H1 (cell line): ENCODE measurements at regions not wholly inside any gene's neighbourhood (a gene's known extent, or its start where the extent isn't known, plus 50 kb on each side); places are given as distances from the start of the nearest gene placed in this dataset.

Experiments
- CTCF ChIA-PET: fragments of 300-600 bp; sonication (Branson Sonifier 250); formaldehyde crosslinking; loops from one replicate; lab custom pipeline; 2021; ENCODE audit not compliant: partially characterized antibody; lab: Charles Lee
- POLR2A ChIA-PET: fragments of 300-600 bp; sonication (Branson Sonifier 250); formaldehyde crosslinking; loops from one replicate; lab custom pipeline; 2021; ENCODE audit warnings: inconsistent platforms; ENCODE audit not compliant: partially characterized antibody; lab: Charles Lee
- DNase-seq, 2 experiments: peaks; one replicate each; pipeline versions ENCODE4 v3.0.0 to v3.0.0-alpha.2; 2010 to 2022; ENCODE audit warnings: low spot score in 2 of 2, low read depth in 1 of 2, mixed read lengths in 1 of 2
- FAIRE-seq: peaks from 2 replicates; lab custom pipeline; 2011; peaks lifted over from hg19 to GRCh38; lab: Jason Lieb, UNC
- H2AFZ ChIP-seq: 2 replicates; pipeline ENCODE4 v1.8.1; 2012; ENCODE audit warnings: low read length, inconsistent platforms
- H2AK5ac ChIP-seq: 2 replicates; pipeline ENCODE4 v1.6.1; 2013; ENCODE audit warnings: low read depth, low read length
- H2BK120ac ChIP-seq: replicated peaks from 2 replicates; pipeline ENCODE3; 2013; ENCODE audit warnings: low read depth, low read length, inconsistent platforms
- H2BK12ac ChIP-seq: 2 replicates; pipeline ENCODE4 v1.6.1; 2013; ENCODE audit warnings: low read depth, low read length
- H2BK15ac ChIP-seq: 2 replicates; pipeline ENCODE4 v1.6.1; 2013; ENCODE audit warnings: low read length
- H2BK20ac ChIP-seq: 2 replicates; pipeline ENCODE4 v1.6.1; 2013; ENCODE audit warnings: low read length
- H2BK5ac ChIP-seq: 2 replicates; pipeline ENCODE4 v1.6.1; 2013; ENCODE audit warnings: low read depth, low read length
- H3K14ac ChIP-seq: 2 replicates; pipeline ENCODE4 v1.6.1; 2013; ENCODE audit warnings: inconsistent platforms; ENCODE audit not compliant: insufficient read length
- H3K18ac ChIP-seq: 2 replicates; pipeline ENCODE4 v1.6.1; 2013; ENCODE audit warnings: low read length; ENCODE audit errors: extremely low read depth
- H3K23ac ChIP-seq: 2 replicates; pipeline ENCODE4 v1.6.1; 2013; ENCODE audit warnings: inconsistent platforms; ENCODE audit not compliant: insufficient read length
- H3K23me2 ChIP-seq: 2 replicates; pipeline ENCODE4 v1.6.1; 2013; ENCODE audit warnings: low read depth, low read length
- H3K27ac ChIP-seq: 2 replicates; pipeline ENCODE4 v1.6.1; 2011; ENCODE audit warnings: low read depth, low read length, inconsistent platforms
- H3K27me3 ChIP-seq, 4 experiments: replicated peaks in 1 of 4; 1 replicate in 1 of 4; 2 replicates in 3 of 4; pipeline versions ENCODE4 v1.6.1 to v1.8.1; 2011 to 2013; ENCODE audit warnings: low read length in 3 of 4, mild to moderate bottlenecking in 3 of 4, inconsistent platforms in 2 of 4, mixed read lengths in 2 of 4, moderate library complexity in 1 of 4; ENCODE audit not compliant: control insufficient read depth in 3 of 4, insufficient read depth in 3 of 4; ENCODE audit errors: extremely low read depth in 1 of 4
- H3K36me3 ChIP-seq, 4 experiments: 2 replicates each; pipeline versions ENCODE4 v1.6.1 to v1.8.1; 2011 to 2013; ENCODE audit warnings: mild to moderate bottlenecking in 4 of 4, low read length in 3 of 4, moderate library complexity in 2 of 4, control low read depth in 1 of 4, inconsistent platforms in 1 of 4; ENCODE audit not compliant: insufficient read depth in 4 of 4, control insufficient read depth in 2 of 4
- H3K4ac ChIP-seq: replicated peaks from 2 replicates; pipeline ENCODE3; 2013; ENCODE audit warnings: low read length, low read depth, mixed read lengths, inconsistent platforms; ENCODE audit not compliant: insufficient read length
- H3K4me1 ChIP-seq, 4 experiments: replicated peaks in 1 of 4; 1 replicate in 1 of 4; 2 replicates in 3 of 4; pipeline versions ENCODE4 v1.6.1 to v1.8.1; 2011 to 2013; ENCODE audit warnings: low read length in 3 of 4, inconsistent platforms in 2 of 4, mixed read lengths in 1 of 4; ENCODE audit not compliant: insufficient read depth in 4 of 4, control insufficient read depth in 3 of 4
- H3K4me2 ChIP-seq, 2 experiments: 2 replicates each; pipeline versions ENCODE4 v1.6.1 to v1.8.1; 2011 to 2013; ENCODE audit warnings: low read depth in 2 of 2, low read length in 2 of 2, control low read depth in 1 of 2, inconsistent platforms in 1 of 2, mild to moderate bottlenecking in 1 of 2; ENCODE audit not compliant: insufficient read depth in 1 of 2
- H3K4me3 ChIP-seq, 4 experiments: fragments of 200-600, 300-600 bp in 1 of 4; sonication (generic), shearing (Covaris generic), sonication (Bioruptor Twin) in 1 of 4; 2 replicates each; pipeline versions ENCODE4 v1.5.1 to v1.8.1; 2011 to 2016; ENCODE audit warnings: low read length in 4 of 4, low read depth in 3 of 4, control low read depth in 2 of 4, inconsistent platforms in 2 of 4, mild to moderate bottlenecking in 2 of 4, mixed read lengths in 1 of 4, moderate library complexity in 1 of 4; ENCODE audit not compliant: insufficient read depth in 2 of 4; ENCODE audit errors: extremely low read depth in 1 of 4
- H3K56ac ChIP-seq: replicated peaks from 2 replicates; pipeline ENCODE3; 2013; ENCODE audit warnings: low read depth, mild to moderate bottlenecking, mixed read lengths, low read length, inconsistent platforms; ENCODE audit not compliant: insufficient read length
- H3K79me1 ChIP-seq: 2 replicates; pipeline ENCODE4 v1.6.1; 2013; ENCODE audit warnings: low read depth, low read length, control low read depth
- H3K79me2 ChIP-seq, 2 experiments: 2 replicates each; pipeline versions ENCODE4 v1.6.1 to v1.8.1; 2012 to 2013; ENCODE audit warnings: low read length in 2 of 2, mild to moderate bottlenecking in 2 of 2, inconsistent platforms in 1 of 2; ENCODE audit not compliant: insufficient read depth in 2 of 2, control insufficient read depth in 1 of 2
- H3K9ac ChIP-seq, 4 experiments: replicated peaks in 1 of 4; 1 replicate in 1 of 4; 2 replicates in 3 of 4; pipeline versions ENCODE4 v1.6.1 to v1.8.1; 2011 to 2013; ENCODE audit warnings: low read depth in 3 of 4, low read length in 3 of 4, control low read depth in 2 of 4, mild to moderate bottlenecking in 2 of 4, moderate library complexity in 2 of 4, inconsistent platforms in 1 of 4; ENCODE audit errors: extremely low read depth in 1 of 4
- H3K9me3 ChIP-seq, 2 experiments: 2 replicates each; pipeline versions ENCODE4 v1.6.1 to v1.8.1; 2012 to 2013; ENCODE audit warnings: mild to moderate bottlenecking in 2 of 2, moderate library complexity in 2 of 2, control low read depth in 1 of 2, inconsistent platforms in 1 of 2, low read depth in 1 of 2, low read length in 1 of 2, mixed read lengths in 1 of 2; ENCODE audit not compliant: insufficient read depth in 2 of 2
- H4K20me1 ChIP-seq, 2 experiments: replicated peaks in 1 of 2; 2 replicates each; pipeline versions ENCODE3 to v1.8.1; 2011 to 2013; ENCODE audit warnings: inconsistent platforms in 2 of 2, low read length in 2 of 2, mild to moderate bottlenecking in 1 of 2; ENCODE audit not compliant: insufficient read depth in 2 of 2, control insufficient read depth in 1 of 2
- H4K5ac ChIP-seq: 2 replicates; pipeline ENCODE4 v1.6.1; 2013; ENCODE audit warnings: low read length, low read depth, mixed read lengths, inconsistent platforms; ENCODE audit not compliant: insufficient read length
- H4K8ac ChIP-seq: 2 replicates; pipeline ENCODE4 v1.8.0; 2013; ENCODE audit warnings: mild to moderate bottlenecking, moderate library complexity, low read length, inconsistent platforms; ENCODE audit not compliant: insufficient read depth; ENCODE audit errors: extremely low read depth
- H4K91ac ChIP-seq: replicated peaks from 2 replicates; pipeline ENCODE3; 2013; ENCODE audit warnings: low read length, mixed read lengths, inconsistent platforms; ENCODE audit not compliant: insufficient read length
- ATF3 ChIP-seq: IDR thresholded peaks from 2 replicates; pipeline ENCODE4 v1.6.1; 2011; ENCODE audit warnings: low read depth, mild to moderate bottlenecking, low read length; ENCODE audit not compliant: insufficient read depth
- CBX8 ChIP-seq: fragments of 300-800, 300-1000 bp; sonication (generic); IDR thresholded peaks from 2 replicates; pipeline ENCODE4 v1.7.1; 2016; ENCODE audit warnings: low read depth, low read length, borderline replicate concordance
- CTCF ChIP-seq, 3 experiments: IDR thresholded peaks; 1 replicate in 2 of 3; 2 replicates in 1 of 3; pipeline versions ENCODE4 v1.5.1 to v1.6.1; 2011; ENCODE audit warnings: low read length in 3 of 3, mild to moderate bottlenecking in 3 of 3, inconsistent platforms in 2 of 3, low read depth in 1 of 3, moderate library complexity in 1 of 3; ENCODE audit not compliant: insufficient read depth in 1 of 3; ENCODE audit errors: control extremely low read depth in 1 of 3
- GTF2F1 ChIP-seq: IDR thresholded peaks from 2 replicates; pipeline ENCODE4 v1.6.1; 2012; ENCODE audit warnings: low read depth, low read length, improper control_type of control experiment, borderline replicate concordance
- NRF1 ChIP-seq: IDR thresholded peaks from 2 replicates; pipeline ENCODE4 v1.6.1; 2011; ENCODE audit warnings: mild to moderate bottlenecking, low read depth, low read length, improper control_type of control experiment
- WGBS, 2 experiments: shearing (Covaris generic) in 1 of 2; methylation state at CpG; one replicate each; pipeline versions ENCODE4 v1.1.6 to v1.1.7; 2013 to 2015; ENCODE audit warnings: low lambda C conversion rate in 2 of 2, mixed read lengths in 2 of 2, inconsistent platforms in 1 of 2, low coverage in 1 of 2, missing lambda C conversion rate in 1 of 2; ENCODE audit not compliant: insufficient replicate concordance in 2 of 2, insufficient coverage in 1 of 2, insufficient read length in 1 of 2; ENCODE audit errors: extremely low coverage in 1 of 2, missing lambda C conversion rate in 1 of 2; 5-methylcytosine and 5-hydroxymethylcytosine counted together

GRCh38 chr14:80298491-80299017, 87.2 kb upstream of the DIO2 start:
- no peak overlapping the region for H2BK15ac ChIP-seq
- no peaks in the 10 kb centered on the region for H4K20me1 ChIP-seq
- H3K36me3 ChIP-seq = no peaks in the 10 kb centered on the region
- no peak for DNase-seq
- H3K4me1 ChIP-seq = no peaks in the 10 kb centered on the region
- no peaks in the 10 kb centered on the region for H3K79me1 ChIP-seq
- no peak overlapping the region for H2AFZ ChIP-seq
- no peak overlapping the region for H4K91ac ChIP-seq
- H4K5ac ChIP-seq = no peak overlapping the region
- no peak overlapping the region for H3K9ac ChIP-seq
- FAIRE-seq = no peak
- WGBS, 2 experiments = 89% methylated on average over 8 of the region's 8 CpGs; no CpG with 5 or more reads in 1 of the 2 experiments
- no peak overlapping the region for H3K18ac ChIP-seq
- H3K27me3 ChIP-seq = no peaks in the 10 kb centered on the region
- no peak overlapping the region for H2BK120ac ChIP-seq
- H3K4me2 ChIP-seq = no peak overlapping the region
- no peaks in the 10 kb centered on the region for H3K79me2 ChIP-seq
- H3K27ac ChIP-seq = no peak overlapping the region
- no peak overlapping the region for H2BK20ac ChIP-seq
- no peak overlapping the region for H2BK5ac ChIP-seq
- no peak overlapping the region for H4K8ac ChIP-seq
- H3K14ac ChIP-seq = no peak overlapping the region
- H3K9me3 ChIP-seq = no peaks in the 10 kb centered on the region
- no peaks in the 10 kb centered on the region for H3K23me2 ChIP-seq
- no peak overlapping the region for H3K4ac ChIP-seq
- CTCF ChIA-PET = interaction anchor here (0.6 to 1.5 kb wide), 2 partner anchors 62 to 550 kb away, joined by 3 to 5 read pairs; no protein-coding TSS in a partner anchor
- no peak overlapping the region for H2BK12ac ChIP-seq
- no peak overlapping the region for H2AK5ac ChIP-seq
- H3K23ac ChIP-seq = no peak overlapping the region
- H3K4me3 ChIP-seq = no peak overlapping the region
- no peak overlapping the region for H3K56ac ChIP-seq
- POLR2A ChIA-PET = no interaction called here
- TF ChIP-seq NRF1 = no peak
- no peak for TF ChIP-seq CBX8
- no peak for TF ChIP-seq ATF3
- TF ChIP-seq GTF2F1 = no peak
- TF ChIP-seq CTCF (IDR thresholded peaks at IDR 0.05; ENCODE audit: control extremely low read depth in 1 of 3, insufficient read depth in 1 of 3, low read depth in 1 of 3, low read length in 3 of 3) = no peak
